Fibroblast of skin of left biceps (primary cell): ENCODE measurements at regions not wholly inside any gene's neighbourhood (a gene's known extent, or its start where the extent isn't known, plus 50 kb on each side); places are given as distances from the start of the nearest gene placed in this dataset.
"Not testable (repeated sequence)": the region's sequence is repeated elsewhere in the genome, so short reads cannot be mapped to it uniquely, and the experiment has no call there.

Source experiments
- DNase-seq, 2 experiments: peaks; one replicate each; pipeline ENCODE4 v3.0.0-alpha.2; 2013; ENCODE audit warnings: low read depth in 2 of 2

- no peak for DNase-seq
Observed at GRCh38 chr13:95388420-95389079, 87.3 kb upstream of the ABCC4 start.

- no peak for DNase-seq
Observed at GRCh38 chr13:95391362-95391761, 90.1 kb upstream of the ABCC4 start.

GRCh38 chr13:95391785-95392184 lies 90.5 kb upstream of the ABCC4 start:
- no peak for DNase-seq

GRCh38 chr13:95392597-95392996 lies 91.3 kb upstream of the ABCC4 start:
- no peak for DNase-seq

GRCh38 chr13:95403349-95404140 lies 102.3 kb upstream of the ABCC4 start:
- DNase-seq, result no peak

GRCh38 chr13:95404141-95404882 lies 103.1 kb upstream of the ABCC4 start:
- peak; percentile 24 to 29 for DNase-seq

GRCh38 chr13:95406176-95406575 lies 104.9 kb upstream of the ABCC4 start:
- DNase-seq, result no peak

- DNase-seq, result no peak
Observed at GRCh38 chr13:95411428-95412040, 110.3 kb upstream of the ABCC4 start.

- no peak for DNase-seq
Observed at GRCh38 chr13:95418946-95419345, 117.7 kb upstream of the ABCC4 start.

GRCh38 chr13:95420501-95420900 lies 119.2 kb upstream of the ABCC4 start:
- no peak for DNase-seq

- no peak for DNase-seq
Observed at GRCh38 chr13:95426631-95427030, 125.4 kb upstream of the ABCC4 start.

- not testable (repeated sequence) for DNase-seq
Observed at GRCh38 chr13:95430525-95430924, 122.0 kb upstream of the CLDN10 start.

GRCh38 chr13:95432141-95432540 lies 120.4 kb upstream of the CLDN10 start:
- no peak for DNase-seq

- no peak for DNase-seq
Observed at GRCh38 chr13:95433537-95433936, 119.0 kb upstream of the CLDN10 start.

- no peak for DNase-seq
Observed at GRCh38 chr13:95434111-95434510, 118.4 kb upstream of the CLDN10 start.

- no peak for DNase-seq
Observed at GRCh38 chr13:95437561-95437960, 115.0 kb upstream of the CLDN10 start.

GRCh38 chr13:95438297-95438696 lies 114.2 kb upstream of the CLDN10 start:
- DNase-seq, result no peak

- no peak for DNase-seq
Observed at GRCh38 chr13:95440441-95441088, 112.0 kb upstream of the CLDN10 start.

- no peak for DNase-seq
Observed at GRCh38 chr13:95441326-95441725, 111.2 kb upstream of the CLDN10 start.

GRCh38 chr13:95444006-95444730 lies 108.4 kb upstream of the CLDN10 start:
- DNase-seq, result no peak

GRCh38 chr13:95445131-95445530 lies 107.4 kb upstream of the CLDN10 start:
- no peak for DNase-seq
